ENCODE measurements at regions not wholly inside any gene's neighbourhood (a gene's known extent, or its start where the extent isn't known, plus 50 kb on each side); places are given as distances from the start of the nearest gene placed in this dataset.

DNA sequence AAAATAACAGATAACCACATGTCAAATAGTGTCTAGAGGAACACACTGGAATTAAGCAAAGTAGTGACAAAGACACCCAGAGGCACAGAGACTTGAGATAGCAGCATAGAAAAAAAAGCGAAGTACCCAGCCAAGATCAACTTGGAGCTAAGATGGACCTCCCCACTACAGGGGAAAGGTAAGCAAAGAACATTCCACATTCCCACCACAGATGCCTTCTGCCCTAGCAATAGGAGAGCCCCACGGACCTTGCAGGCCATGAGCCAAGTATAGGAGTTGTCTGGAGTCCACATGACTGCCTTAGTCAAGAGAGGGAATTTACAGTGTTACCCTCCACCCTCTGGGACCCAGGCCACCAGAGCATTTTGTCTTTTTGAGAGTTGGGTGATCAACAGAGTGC lies 110.7 kb upstream of the SPRY2 start:
- no peak for DNase-seq

DNA sequence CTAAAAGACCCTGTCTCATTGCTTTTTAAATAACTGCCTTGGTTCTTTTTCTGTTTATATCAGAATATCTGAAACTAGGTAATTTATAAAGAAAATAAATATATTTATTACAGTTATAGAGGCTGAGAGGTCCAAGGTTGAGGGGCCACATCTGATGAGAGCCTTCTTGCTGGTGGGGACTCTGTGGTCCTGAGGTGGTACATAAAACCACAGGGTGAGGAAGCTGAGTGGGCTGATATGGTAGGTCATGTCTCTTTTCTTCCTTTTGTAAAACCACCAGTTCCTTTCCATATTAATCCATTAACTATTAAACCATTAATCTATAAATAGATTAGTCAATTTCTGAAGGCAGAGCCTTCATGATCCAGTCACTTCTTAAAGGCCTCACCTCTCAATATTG lies 109.5 kb upstream of the SPRY2 start:
- DNase-seq, result no peak

DNA sequence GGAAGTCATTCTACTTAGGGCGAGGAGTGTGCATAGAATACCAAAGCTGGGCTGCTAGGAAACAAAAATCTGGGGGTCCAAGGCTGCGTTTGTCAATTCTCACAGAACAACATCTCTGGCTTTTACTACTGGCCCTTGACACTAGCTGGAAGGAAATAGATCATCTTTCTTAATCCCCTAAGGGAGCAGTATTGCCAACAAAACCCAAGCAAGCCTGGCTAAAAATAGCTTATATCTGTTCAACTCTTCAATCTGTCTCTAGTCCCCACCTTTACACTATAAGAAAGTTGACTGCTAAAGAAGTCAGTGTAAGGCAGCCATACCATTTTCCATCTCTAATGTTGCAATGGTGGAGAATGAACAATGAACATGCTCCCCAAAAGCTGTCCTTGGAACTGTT lies 107.8 kb upstream of the SPRY2 start:
- DNase-seq, result no peak

DNA sequence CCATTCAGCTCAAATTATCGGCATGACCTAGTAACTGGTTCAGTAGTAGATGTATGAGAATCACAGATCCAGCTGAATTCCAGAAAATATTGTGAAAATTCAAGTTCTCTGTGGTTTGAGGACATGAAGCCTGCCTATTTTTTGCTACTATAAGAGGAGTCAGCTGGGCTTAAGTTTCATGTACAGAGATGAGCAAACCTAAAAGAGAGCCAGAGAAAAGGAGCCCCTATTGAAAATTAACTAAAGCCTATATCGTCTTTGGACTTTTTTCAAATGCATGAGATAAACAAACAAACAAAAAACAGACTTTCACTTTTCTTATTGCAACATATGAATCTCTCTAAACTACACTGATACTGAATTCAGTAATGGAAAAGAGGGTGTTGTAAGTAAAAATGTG lies 106.8 kb upstream of the SPRY2 start:
- DNase-seq, result no peak

DNA sequence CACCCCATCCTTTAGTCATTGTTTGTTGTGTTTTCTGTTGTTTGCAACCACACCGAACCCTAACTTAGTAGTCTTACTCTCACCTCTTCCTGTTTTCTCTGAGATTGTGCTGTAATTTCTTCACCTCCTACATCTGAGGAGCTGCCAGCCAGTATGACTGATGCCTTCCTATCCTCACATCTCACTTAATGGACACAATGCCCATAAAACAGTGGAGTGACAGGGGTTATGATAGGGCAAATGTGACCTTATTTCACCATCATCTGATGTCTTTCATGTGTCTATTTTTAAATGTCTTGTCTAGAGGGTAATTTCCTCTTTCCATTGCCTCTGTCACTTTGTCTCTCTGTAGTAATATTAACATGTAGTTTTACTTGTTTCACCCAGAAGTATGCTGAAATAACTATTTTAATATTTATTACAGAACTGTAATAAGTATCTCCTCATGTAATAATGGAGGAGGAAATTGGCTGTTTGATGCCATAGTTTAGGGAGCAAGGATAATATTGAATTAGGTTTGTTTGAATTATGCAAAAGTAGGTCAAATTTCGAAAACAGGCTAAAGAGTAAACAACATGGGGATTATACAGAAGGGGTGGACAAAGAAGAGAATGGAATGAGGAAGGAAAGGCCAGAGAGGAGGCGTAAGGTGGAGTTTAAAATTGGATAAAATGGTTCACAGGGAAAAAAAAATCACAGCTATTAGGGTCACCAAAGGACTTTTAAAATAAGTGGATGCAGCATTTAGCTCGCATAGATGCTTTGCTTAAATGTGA lies 103.5 kb upstream of the SPRY2 start:
- no peak for DNase-seq

DNA sequence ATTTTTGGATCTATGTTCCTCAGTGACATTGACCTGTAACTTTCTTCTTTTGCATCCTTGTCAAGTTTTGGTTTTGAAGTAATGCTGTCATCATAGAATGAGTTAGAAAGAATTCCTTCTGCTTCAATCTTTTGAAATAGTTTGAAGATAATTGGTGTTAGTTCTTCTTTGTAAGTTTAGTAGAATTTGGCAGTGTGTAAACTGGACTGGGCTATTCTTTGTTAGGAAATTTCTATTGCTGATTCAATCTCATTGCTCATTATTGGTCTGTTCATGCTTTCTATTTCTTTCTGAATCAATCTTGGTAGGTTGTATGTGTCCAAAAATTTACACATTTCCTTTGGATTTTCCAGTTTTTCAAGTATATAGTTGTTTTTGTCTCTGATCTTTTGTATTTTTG lies 101.7 kb upstream of the SPRY2 start:
- DNase-seq, result no peak

DNA sequence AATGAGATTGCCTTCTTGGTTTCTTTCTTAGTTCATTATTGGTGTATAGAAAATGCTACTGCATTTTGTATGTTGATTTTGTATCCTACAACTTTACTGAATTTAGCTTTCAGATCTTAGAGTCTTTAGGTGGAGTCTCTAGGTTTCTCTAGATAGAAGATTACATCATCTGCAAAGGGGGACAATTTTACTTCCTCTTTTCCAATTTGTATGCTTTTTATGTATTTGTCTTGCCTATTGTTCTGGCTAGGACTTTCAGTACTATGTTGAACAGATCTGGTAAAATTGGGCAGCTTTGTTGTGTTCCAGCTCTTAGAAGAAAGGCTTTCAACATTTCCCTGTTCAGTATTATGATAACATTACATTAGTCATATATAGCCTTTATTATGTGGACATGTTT lies 101.0 kb upstream of the SPRY2 start:
- DNase-seq, result no peak

DNA sequence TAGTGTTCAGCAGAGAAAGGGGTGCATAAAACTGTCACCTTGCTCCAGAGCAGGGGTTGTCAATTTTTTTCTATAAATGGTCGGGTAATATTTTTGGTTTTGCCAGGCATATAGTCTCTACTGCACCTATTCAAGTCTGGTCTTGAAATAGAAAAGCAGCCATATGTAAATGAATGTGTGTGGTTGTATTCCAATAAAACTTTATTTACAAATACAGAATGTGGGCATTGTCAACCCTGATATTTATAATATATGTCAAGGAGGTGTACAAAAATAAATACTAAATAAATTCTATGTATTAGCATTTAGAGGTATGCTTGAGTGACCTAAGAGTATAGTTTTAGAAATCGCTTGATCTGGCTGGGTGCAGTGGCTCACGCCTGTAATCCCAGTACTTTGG lies 97.6 kb upstream of the SPRY2 start:
- DNase-seq, result no peak

DNA sequence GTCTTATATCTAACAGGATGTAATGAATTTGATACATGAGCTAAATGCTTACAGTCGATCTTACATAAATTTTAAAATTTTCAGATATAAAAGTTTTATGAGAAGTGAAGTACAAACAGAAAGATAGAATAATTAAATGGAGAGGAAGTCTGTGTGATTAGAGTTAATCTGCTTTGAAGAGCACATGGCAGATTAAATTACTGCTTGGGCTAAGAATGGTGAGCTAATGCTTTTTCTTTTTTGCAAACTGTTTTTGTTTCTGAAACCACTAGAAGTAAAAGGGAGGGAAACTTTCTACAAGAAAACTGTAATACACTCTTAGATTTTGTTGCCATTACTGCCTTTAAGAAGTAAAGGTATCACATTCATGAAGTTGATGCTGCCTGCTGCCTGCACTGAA lies 96.3 kb upstream of the SPRY2 start:
- no peak for DNase-seq

DNA sequence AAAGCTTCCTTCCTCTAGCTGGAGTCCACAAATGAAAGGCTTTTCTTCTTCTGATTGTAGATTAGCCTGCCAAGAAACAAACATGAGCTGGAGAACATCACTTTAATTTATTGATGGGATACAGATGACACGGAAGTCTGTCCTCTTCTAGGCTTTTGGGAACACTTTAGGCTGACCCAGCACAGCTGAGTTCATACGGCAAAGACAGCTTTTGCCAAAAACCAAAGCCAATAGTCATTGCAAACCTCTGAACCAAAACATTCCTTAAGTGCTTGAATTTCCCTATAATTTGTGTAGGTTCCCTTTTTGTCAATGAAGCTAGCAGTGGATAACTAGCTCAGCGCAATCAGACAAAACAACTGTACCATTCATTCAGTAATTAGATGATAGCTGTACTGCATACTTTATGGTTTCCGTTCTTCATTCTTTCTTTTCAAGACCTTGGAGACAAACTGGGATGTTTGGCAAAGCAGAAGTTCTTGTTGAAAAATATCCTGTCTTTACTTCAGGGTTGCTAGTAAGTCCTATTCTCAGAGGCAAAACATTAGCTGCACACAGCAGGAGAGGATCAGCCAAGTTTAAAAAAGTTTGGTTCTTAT lies 95.7 kb upstream of the SPRY2 start:
- no peak for DNase-seq

DNA sequence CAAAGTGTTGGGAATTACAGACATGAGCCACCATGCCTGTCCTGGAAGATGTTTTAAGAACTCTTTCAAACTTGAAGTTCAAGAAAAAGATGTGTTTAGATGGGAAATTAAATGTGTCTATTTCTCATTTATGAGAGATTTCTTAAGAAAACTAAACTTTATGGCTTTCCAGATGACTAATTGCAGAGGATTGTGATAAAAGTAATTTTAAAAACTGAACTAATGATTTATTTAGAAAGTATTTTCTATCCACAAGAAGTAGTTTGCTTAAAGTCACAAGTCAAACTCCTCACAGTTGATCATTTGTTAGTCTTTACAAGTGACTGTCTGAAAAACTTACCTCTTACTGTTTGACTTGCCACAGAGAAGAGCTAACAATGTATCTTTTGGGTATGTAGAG lies 89.6 kb upstream of the SPRY2 start:
- DNase-seq, result no peak

DNA sequence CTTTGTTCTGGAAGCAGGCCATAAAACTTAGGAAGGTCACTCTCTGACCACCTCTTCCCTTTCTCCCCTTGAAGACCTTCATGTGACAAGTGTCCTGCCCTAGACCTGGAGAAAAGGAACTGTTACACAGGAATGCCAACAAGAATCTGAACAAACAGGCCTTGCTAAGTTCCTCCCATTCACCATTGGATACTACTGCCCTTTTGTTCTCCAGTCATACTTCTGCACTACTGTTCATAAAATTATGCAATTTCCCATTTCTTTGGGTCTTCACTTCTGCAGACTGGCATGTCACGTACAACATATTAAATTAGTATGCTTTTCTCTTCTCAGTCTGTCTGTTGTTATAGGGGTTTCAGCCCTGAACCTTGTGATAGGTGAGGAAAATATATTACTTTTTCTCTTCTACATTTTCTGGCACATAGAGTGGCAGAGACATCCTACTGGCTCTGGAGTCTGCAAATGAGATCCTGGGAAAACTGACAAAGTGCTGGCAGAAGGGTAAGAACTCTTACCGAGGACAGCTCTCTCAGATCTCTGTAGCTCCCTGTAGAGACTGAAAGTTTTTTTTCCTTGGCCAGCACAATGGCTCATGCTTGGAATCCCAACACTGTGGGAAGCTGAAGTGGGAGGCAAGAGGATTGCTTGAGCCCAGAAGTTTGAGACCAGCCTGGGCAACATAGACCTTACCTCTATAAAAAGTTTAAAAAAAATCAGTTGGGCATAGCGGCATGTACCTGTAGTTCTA lies 87.6 kb upstream of the SPRY2 start:
- DNase-seq, result no peak

DNA sequence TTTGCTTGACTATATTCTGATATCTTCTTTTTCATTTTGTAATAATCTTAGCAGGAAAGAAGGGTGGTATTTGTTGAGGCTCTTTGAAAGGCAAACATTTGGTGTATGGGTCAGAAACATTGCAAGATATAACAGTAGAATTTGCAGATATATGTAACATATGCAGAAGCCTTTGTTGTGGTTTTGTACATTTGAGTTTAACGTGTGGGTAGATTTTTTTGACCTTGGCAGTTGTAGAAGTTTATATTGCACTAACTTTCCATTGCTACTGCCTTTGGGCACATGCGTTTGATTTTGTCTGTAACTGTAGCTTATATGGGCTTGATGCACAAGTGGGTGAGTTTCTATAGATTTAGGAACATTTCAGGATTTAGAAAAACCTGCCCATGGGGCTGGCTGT lies 78.5 kb upstream of the SPRY2 start:
- no peak for DNase-seq

DNA sequence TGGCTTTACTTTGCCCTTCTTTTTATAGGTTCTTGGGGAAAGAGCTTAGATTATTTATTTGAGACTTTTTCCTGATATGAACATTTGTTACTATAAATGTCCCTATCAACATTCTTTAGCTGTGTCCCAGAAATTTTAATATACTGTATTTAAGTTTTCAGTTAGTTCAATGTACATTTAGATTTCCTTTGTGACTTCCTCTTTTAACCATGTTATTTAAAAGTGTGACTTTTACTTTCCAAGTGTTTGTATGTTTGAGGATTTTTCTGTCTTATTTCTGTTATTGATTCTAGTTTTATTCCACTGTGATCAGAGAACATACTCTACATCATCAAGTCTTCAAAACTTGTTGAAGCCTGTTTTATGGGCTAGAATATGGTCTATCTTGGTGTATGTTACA lies 72.7 kb upstream of the SPRY2 start:
- DNase-seq, result no peak

DNA sequence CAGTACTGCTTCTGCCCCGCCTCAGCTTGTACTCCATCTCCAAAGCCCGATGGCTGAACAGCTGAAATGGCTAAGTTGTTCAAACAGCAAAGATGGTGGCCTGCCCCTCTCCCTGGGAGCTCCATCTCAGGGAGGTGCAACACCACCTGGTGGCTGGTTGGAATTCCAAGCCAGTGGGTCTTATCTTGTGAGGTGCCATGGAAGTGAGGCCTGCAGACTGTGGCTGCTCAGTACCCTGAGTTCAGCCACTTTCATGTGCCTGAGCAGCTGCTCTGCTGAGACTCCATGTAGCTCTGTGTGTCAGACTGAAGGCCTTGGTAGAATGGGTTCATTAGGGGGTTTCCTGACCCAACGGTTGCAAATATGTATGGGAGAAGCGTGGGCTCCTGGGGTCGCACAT lies 67.3 kb upstream of the SPRY2 start:
- no peak for DNase-seq

DNA sequence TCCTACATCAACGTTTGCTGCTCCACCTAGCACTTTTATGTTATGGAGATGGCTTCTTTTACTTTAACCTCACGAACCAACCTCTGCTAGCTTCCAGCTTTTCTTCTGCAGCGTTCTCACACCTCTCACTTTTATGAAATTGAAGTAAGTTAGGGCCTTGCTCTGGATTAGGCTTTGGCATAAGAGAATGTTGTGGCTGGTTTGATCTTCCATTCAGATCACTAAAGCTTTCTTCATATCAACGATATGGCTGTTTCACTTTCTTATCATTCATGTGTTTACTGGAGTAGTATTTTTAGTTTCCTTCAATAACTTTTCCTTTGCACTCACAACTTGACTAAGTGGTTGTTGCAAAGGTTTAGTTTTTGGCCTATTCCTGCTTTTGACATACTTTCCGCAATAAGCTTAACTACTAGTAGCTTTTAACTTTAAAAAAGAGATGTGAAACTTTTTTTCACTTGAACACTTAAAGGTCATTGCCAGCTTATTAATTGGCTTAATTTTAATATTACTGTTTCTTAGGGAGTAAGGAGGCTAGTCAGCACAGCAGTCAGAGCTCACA lies 60.0 kb upstream of the SPRY2 start:
- DNase-seq, result no peak

DNA sequence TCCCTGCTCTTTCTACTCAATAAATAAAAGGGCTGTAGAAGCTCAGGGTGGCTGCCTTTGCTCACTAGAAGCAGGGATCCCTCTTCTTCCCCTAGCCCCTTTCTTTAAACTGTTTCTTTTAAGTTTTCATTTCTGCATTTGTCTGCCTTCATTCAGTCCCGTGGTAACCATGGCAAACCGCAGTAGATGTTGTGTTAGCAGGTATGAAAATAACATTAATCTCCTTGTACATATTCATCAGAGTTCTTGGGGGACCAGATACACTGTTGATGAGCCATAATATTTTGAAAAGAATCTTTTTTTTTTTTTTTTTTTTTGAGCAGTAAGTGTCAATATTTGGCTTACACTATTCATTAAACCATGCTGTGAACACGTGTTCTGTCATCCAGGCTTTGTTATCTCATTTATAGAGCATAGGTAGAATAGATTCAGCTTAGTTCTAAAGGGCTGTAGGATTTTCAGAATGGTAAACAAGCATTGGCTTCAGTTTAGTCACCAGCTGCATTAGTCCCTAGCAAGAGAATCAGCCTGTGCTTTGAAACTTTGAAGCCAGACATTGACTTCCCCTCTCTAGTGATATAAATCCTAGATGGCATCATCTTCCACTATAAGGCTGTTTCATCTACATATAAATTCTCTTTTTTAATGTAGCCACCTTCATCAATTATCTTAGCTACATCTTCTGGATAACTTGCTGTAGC lies 59.4 kb upstream of the SPRY2 start:
- DNase-seq, result no peak

DNA sequence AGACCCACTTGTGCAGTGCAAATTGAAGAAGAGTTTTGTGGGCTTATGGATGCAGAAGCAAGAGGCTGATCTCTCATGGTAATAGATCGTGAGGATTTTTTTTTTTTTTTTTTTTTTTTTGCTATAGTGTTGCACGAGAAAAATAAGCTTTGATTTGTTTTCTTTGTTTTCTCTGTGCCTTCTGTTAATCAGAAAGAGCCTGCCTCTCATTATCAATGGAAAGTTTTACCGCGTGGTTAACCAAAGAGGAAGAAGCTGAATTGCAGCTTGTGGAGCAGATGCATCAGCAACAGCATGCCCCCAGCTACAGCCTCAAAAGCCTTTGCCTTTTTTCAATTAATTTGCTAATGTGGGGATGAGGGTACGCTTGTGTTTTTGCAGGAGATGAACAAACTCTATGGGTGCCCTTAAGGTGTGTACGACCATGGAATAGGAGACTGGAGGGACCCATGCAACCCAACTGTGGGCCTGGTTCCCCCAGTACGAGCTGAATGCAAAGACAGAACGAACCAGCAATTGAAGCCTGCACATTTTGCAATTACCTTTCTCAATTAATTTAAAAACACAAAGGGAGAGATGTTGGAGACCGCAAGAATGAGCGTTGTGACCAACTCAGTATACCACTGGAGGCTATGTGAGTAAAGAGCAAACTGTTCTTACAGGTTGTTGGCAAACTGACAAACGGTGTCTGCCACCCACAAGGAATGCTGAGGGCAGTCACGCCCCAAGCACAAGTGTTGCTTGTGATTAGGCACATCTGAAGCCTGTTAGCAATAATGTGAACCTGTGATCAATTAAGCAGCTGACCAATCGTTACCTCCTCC lies 58.6 kb upstream of the SPRY2 start:
- DNase-seq, result no peak

Measured in activated naive CD4-positive, alpha-beta T cell treated with anti-CD3 and anti-CD28 coated beads, Interleukin-2, amount 50 U/mL, for 16 hours (primary cell).